Panc1 (cell line): ENCODE measurements at regions not wholly inside any gene's neighbourhood (a gene's known extent, or its start where the extent isn't known, plus 50 kb on each side); places are given as distances from the start of the nearest gene placed in this dataset.
"Not testable (repeated sequence)": the region's sequence is repeated elsewhere in the genome, so short reads cannot be mapped to it uniquely, and the experiment has no call there.

Source experiments
- ATAC-seq: fragments of 200-7000 bp; cut with Tn5 transposase; 2 replicates; pipeline ENCODE4 v1.9.1; 2020; ENCODE audit warnings: mild to moderate bottlenecking, moderate library complexity
- BruUV-seq: library from RNA; stranded (reverse); fragments of 400-500 nt; replicated peaks from 2 replicates; lab custom pipeline; 2021; lab: Mats Ljungman, UMichigan
- CTCF ChIA-PET: fragments of 300-600 bp; sonication (Branson Sonifier 250); formaldehyde crosslinking; loops from one replicate; lab custom pipeline; 2022; ENCODE audit warnings: antibody characterized with exemption; lab: Charles Lee
- POLR2A ChIA-PET: fragments of 300-600 bp; sonication (Branson Sonifier 250); formaldehyde crosslinking; loops from one replicate; lab custom pipeline; 2022; ENCODE audit warnings: antibody characterized with exemption; lab: Charles Lee
- DNase-seq: peaks from one replicate; pipeline ENCODE4 v3.0.0-alpha.2; 2010; ENCODE audit warnings: low read depth, low spot score
- H3K27ac ChIP-seq: 2 replicates; pipeline ENCODE4 v1.5.1; 2011; ENCODE audit warnings: mild to moderate bottlenecking, low read length, inconsistent platforms
- H3K27me3 ChIP-seq: fragments of 200-500 bp; sonication (Bioruptor generic); 2 replicates; pipeline ENCODE4 v1.6.0; 2014; ENCODE audit warnings: low read length, inconsistent platforms; ENCODE audit not compliant: control insufficient read depth, insufficient read depth
- H3K36me3 ChIP-seq: fragments of 200-500 bp; sonication (Bioruptor generic); 2 replicates; pipeline ENCODE4 v1.5.1; 2014; ENCODE audit warnings: inconsistent platforms, mild to moderate bottlenecking, low read length, moderate library complexity; ENCODE audit not compliant: control insufficient read depth, insufficient read depth
- H3K4me1 ChIP-seq: 2 replicates; pipeline ENCODE4 v1.5.1; 2011; ENCODE audit warnings: inconsistent platforms, mild to moderate bottlenecking, low read length, moderate library complexity; ENCODE audit not compliant: control insufficient read depth, insufficient read depth
- H3K4me3 ChIP-seq, 2 experiments: 2 replicates each; pipeline ENCODE4 v1.5.1; 2011 to 2012; ENCODE audit warnings: low read depth in 2 of 2, low read length in 2 of 2, mild to moderate bottlenecking in 2 of 2, inconsistent platforms in 1 of 2, moderate library complexity in 1 of 2
- H3K9me3 ChIP-seq: fragments of 200-500 bp; sonication (Bioruptor generic); 2 replicates; pipeline ENCODE4 v1.5.1; 2014; ENCODE audit warnings: low read depth, mild to moderate bottlenecking, inconsistent platforms, low read length, moderate library complexity; ENCODE audit not compliant: control insufficient read depth, insufficient read depth
- CTCF ChIP-seq: fragments of 450-650 bp; IDR thresholded peaks from 2 replicates; pipeline ENCODE4 v1.5.1; 2017; ENCODE audit warnings: mild to moderate bottlenecking
- POLR2AphosphoS5 ChIP-seq: IDR thresholded peaks from 2 replicates; pipeline ENCODE4 v1.6.1; 2012; ENCODE audit warnings: mild to moderate bottlenecking, low read depth, low read length, moderate library complexity
- REST ChIP-seq, 2 experiments: IDR thresholded peaks; 2 replicates each; pipeline ENCODE4 v1.6.1; 2011 to 2012; ENCODE audit warnings: low read depth in 2 of 2, control low read depth in 1 of 2, low read length in 1 of 2, mild to moderate bottlenecking in 1 of 2, moderate library complexity in 1 of 2; ENCODE audit not compliant: insufficient read depth in 1 of 2
- SIN3A ChIP-seq: IDR thresholded peaks from 2 replicates; pipeline ENCODE4 v1.6.1; 2012; ENCODE audit warnings: low read depth, mild to moderate bottlenecking, low read length, moderate library complexity, borderline replicate concordance; ENCODE audit not compliant: insufficient read depth
- TCF7L2 ChIP-seq: IDR thresholded peaks from 2 replicates; pipeline ENCODE4 v1.6.1; 2011; ENCODE audit warnings: mild to moderate bottlenecking, low read depth, low read length, inconsistent platforms
- in situ Hi-C: cut with HindIII; loops from 2 replicates; pipeline ENCODE4 v1.10.0; 2016; ENCODE audit warnings: low sequenced_read_pairs, low pct_unique_long_range_greater_than_20kb
- intact Hi-C: fragments of 100-400 bp; cut with micrococcal nuclease; formaldehyde crosslinking; loops from one replicate; pipeline ENCODE4 v1.10.0; 2022; ENCODE audit not compliant: unreplicated experiment

- ChIA-PET POLR2A (no interaction called here), CTCF (no interaction called here)
- H3K9me3 ChIP-seq: no peaks in the 10 kb centered on the region
- no peak for TF ChIP-seq CTCF
- TF ChIP-seq REST (IDR thresholded peaks at IDR 0.05; ENCODE audit: insufficient read depth in 1 of 2, low read depth in 2 of 2, low read length in 1 of 2): no peak
- no peak for TF ChIP-seq TCF7L2
- TF ChIP-seq POLR2AphosphoS5: no peak
- no peak for TF ChIP-seq SIN3A
- in situ Hi-C loops (no loop called here), intact Hi-C loops (no loop called here)
- DNase-seq: no peak
- no TSS peak for BruUV-seq
- no peaks in the 10 kb centered on the region for H3K36me3 ChIP-seq
- no peak overlapping the region for H3K27ac ChIP-seq
- no peak for ATAC-seq
- H3K4me1 ChIP-seq: no peaks in the 10 kb centered on the region
- no peak overlapping the region for H3K4me3 ChIP-seq
- no peaks in the 10 kb centered on the region for H3K27me3 ChIP-seq
Measured at GRCh38 chr18:22528291-22528690, 110.6 kb upstream of the CTAGE1 start.

GRCh38 chr18:22534706-22535105 is 117.0 kb upstream of the CTAGE1 start:
- H3K4me1 ChIP-seq, BruUV-seq, H3K4me3 ChIP-seq, in situ Hi-C loops, H3K27ac ChIP-seq, H3K27me3 ChIP-seq, H3K36me3 ChIP-seq, POLR2A ChIA-PET, intact Hi-C loops, DNase-seq, ATAC-seq, CTCF ChIA-PET, H3K9me3 ChIP-seq: not testable (repeated sequence)

- H3K9me3 ChIP-seq: no peaks in the 10 kb centered on the region
- POLR2A ChIA-PET: no interaction called here
- H3K27ac ChIP-seq: no peak overlapping the region
- DNase-seq (no peak), ATAC-seq (no peak)
- no peak overlapping the region for H3K4me3 ChIP-seq
- no peaks in the 10 kb centered on the region for H3K36me3 ChIP-seq
- TF ChIP-seq POLR2AphosphoS5 (no peak), SIN3A (no peak), REST (IDR thresholded peaks at IDR 0.05; ENCODE audit: insufficient read depth in 1 of 2, low read depth in 2 of 2, low read length in 1 of 2) (no peak), CTCF (no peak), TCF7L2 (no peak)
- CTCF ChIA-PET: no interaction called here
- BruUV-seq: no TSS peak
- in situ Hi-C loops: no loop called here
- no peaks in the 10 kb centered on the region for H3K4me1 ChIP-seq
- no peaks in the 10 kb centered on the region for H3K27me3 ChIP-seq
- intact Hi-C loops: no loop called here
Measured at GRCh38 chr18:22536558-22536957, 118.8 kb upstream of the CTAGE1 start.
